GM13977 (cell line): ENCODE measurements at regions not wholly inside any gene's neighbourhood (a gene's known extent, or its start where the extent isn't known, plus 50 kb on each side); places are given as distances from the start of the nearest gene placed in this dataset.

ENCODE experiments used
- DNase-seq: peaks from one replicate; pipeline ENCODE4 v3.0.0; 2012; ENCODE audit warnings: low spot score
- in situ Hi-C: fragments of 300-500 bp; cut with MboI; formaldehyde crosslinking; loops from one replicate; pipeline ENCODE4 v1.12.0; 2022; ENCODE audit warnings: low sequenced_read_pairs, low pct_unique_long_range_greater_than_20kb, mixed read lengths, inconsistent platforms; ENCODE audit not compliant: unreplicated experiment
- TF ChIP-seq, protein P1 (sequence below): IDR thresholded peaks from 2 replicates; pipeline ENCODE4 v1.5.1; 2012; ENCODE audit warnings: mild to moderate bottlenecking, control low read depth; ENCODE audit not compliant: insufficient read depth; ENCODE audit errors: extremely low read depth, missing control alignments

DNA sequence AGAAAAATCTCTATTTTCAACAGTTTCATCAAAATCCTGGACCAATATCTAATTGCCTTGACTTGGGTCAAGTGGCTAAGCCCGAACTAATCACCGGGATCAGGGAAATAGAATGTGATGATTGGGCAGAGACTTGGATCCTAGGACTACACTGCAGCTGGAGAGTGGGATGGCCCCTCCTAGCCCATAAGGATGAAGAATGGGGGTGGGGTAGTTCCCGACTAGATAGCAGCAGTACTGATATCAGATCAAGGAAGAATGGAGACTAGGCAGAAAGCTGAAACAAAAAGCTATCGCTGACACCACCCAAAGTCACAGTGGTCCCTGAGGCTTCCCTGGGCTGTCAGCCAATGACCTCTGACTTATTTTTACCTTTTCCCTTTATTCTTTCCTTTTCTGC is 160.4 kb upstream of the PHYHIPL start:
- TF ChIP-seq, protein P1, sequence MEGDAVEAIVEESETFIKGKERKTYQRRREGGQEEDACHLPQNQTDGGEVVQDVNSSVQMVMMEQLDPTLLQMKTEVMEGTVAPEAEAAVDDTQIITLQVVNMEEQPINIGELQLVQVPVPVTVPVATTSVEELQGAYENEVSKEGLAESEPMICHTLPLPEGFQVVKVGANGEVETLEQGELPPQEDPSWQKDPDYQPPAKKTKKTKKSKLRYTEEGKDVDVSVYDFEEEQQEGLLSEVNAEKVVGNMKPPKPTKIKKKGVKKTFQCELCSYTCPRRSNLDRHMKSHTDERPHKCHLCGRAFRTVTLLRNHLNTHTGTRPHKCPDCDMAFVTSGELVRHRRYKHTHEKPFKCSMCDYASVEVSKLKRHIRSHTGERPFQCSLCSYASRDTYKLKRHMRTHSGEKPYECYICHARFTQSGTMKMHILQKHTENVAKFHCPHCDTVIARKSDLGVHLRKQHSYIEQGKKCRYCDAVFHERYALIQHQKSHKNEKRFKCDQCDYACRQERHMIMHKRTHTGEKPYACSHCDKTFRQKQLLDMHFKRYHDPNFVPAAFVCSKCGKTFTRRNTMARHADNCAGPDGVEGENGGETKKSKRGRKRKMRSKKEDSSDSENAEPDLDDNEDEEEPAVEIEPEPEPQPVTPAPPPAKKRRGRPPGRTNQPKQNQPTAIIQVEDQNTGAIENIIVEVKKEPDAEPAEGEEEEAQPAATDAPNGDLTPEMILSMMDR = no peak
- in situ Hi-C loops = no loop called here
- DNase-seq = no peak

GRCh38 chr10:59018977-59019376 is 157.5 kb upstream of the PHYHIPL start:
- in situ Hi-C loops = no loop called here

DNA sequence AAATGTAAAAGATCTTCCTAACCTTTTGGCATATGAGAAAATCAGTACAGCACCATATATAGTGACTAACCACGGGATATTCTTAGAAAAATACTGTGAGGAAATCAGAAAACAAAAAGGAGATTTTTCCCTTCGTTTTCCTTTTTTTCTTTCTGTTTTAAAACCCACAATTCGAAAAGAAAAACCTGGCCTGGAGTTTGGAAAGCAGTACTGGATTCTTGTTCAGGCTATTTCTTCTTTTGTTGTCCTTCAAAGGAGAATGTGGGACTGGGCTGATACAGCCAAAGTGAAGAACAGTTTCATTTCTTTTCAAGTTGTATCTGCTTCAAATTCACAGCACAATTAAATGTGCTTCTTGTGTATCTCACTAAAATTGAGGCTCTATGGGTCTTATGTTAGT is 156.8 kb upstream of the PHYHIPL start:
- no peak for DNase-seq
- in situ Hi-C loops = no loop called here
- TF ChIP-seq, protein P1 = no peak

More at GRCh38 chr10:59018977-59019376, 157.5 kb upstream of the PHYHIPL start:
- TF ChIP-seq, protein P1 = no peak
- no peak for DNase-seq

DNA sequence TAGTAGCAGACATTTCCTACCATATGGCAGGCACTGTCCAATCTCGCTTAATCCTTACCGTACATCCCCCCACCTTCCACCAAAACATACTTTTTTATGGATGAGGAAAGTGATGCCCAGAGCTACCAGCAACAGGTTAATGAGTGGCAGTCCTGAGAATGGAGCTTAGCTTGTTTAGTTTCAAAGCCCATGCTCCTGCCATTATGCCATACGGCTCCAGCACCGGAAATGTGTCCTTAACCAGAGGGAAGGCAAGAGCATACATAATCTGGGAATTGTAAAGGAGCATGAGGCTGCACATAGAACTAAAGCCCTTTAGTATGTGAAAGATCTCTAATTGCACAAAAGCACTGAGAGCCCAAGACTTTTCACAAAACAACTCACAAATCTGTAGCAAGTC is 155.9 kb upstream of the PHYHIPL start:
- DNase-seq = no peak
- TF ChIP-seq, protein P1 = no peak
- in situ Hi-C loops = no loop called here

DNA sequence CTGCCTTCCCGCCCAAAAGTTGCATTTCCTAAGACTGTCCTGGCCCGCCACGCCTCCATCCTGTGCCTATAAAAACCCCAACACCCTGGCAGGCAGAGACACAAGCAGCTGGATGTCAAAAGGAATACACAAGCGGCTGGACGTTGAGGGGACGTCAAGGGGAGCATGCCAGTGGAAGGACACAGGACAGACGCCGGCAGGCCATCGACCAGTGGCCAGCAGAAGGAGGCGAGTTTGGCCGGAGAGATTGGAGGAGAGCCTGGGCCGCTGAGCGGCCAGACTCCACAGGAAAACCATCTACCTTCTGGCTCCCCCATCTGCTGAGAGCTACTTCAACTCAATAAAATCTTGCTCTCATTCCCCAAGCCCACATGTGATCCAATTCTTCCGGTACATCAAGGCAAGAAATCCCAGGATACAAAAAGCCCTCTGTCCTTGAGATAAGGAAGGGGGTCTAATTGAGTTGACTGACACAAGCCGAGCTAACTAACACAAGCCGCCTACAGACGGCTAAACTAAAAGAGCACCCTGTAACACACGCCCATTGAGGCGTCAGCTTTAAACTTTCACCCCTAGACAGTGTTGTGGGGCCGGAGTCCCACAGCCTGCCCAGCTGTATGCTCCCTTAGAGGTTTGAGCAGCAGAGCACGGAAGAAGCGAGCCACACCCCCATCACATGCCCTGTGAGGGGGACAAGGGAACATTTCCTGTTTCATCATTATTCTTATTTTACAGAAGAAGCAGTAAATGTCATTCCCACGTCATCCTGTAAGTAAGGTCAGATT is 150.3 kb upstream of the PHYHIPL start:
- DNase-seq = no peak
- in situ Hi-C loops = no loop called here
- TF ChIP-seq, protein P1 = no peak

GRCh38 chr10:59027975-59028655 is 148.3 kb upstream of the PHYHIPL start:
- DNase-seq = no peak
- in situ Hi-C loops = no loop called here
- TF ChIP-seq, protein P1 = no peak
